H9 (cell line): ENCODE measurements at regions not wholly inside any gene's neighbourhood (a gene's known extent, or its start where the extent isn't known, plus 50 kb on each side); places are given as distances from the start of the nearest gene placed in this dataset.

ENCODE experiments used
- DNase-seq: peaks from one replicate; pipeline ENCODE4 v3.0.0-alpha.2; 2017
- H2AFZ ChIP-seq: one replicate; pipeline ENCODE4 v1.6.1; 2013; ENCODE audit warnings: mild to moderate bottlenecking, low read length, control low read depth, moderate library complexity
- H2AK5ac ChIP-seq: 2 replicates; pipeline ENCODE4 v1.6.1; 2013; ENCODE audit warnings: low read length, control low read depth, mixed read lengths; ENCODE audit not compliant: insufficient read length
- H2BK120ac ChIP-seq: one replicate; pipeline ENCODE4 v1.6.1; 2013; ENCODE audit warnings: low read depth, mild to moderate bottlenecking, low read length, control low read depth, inconsistent platforms; ENCODE audit not compliant: poor library complexity, severe bottlenecking
- H2BK12ac ChIP-seq: 2 replicates; pipeline ENCODE4 v1.6.1; 2013; ENCODE audit warnings: low read length, control low read depth, mixed read lengths, low read depth; ENCODE audit not compliant: insufficient read length
- H2BK15ac ChIP-seq: 2 replicates; pipeline ENCODE4 v1.6.1; 2013; ENCODE audit warnings: low read depth, low read length, control low read depth
- H2BK20ac ChIP-seq: one replicate; pipeline ENCODE4 v1.6.1; 2013; ENCODE audit warnings: low read depth, mild to moderate bottlenecking, low read length, control low read depth, inconsistent platforms; ENCODE audit not compliant: poor library complexity, severe bottlenecking
- H2BK5ac ChIP-seq: 2 replicates; pipeline ENCODE4 v1.6.1; 2013; ENCODE audit warnings: low read length, control low read depth, mixed read lengths; ENCODE audit not compliant: insufficient read length
- H3K14ac ChIP-seq: 2 replicates; pipeline ENCODE4 v1.6.1; 2013; ENCODE audit warnings: low read length, control low read depth; ENCODE audit not compliant: insufficient read depth
- H3K18ac ChIP-seq: 2 replicates; pipeline ENCODE4 v1.6.1; 2013; ENCODE audit warnings: low read depth, mild to moderate bottlenecking, mixed read lengths, low read length, control low read depth; ENCODE audit not compliant: insufficient read length
- H3K23ac ChIP-seq: 2 replicates; pipeline ENCODE4 v1.6.1; 2013; ENCODE audit warnings: low read length, control low read depth, mixed read lengths, low read depth; ENCODE audit not compliant: insufficient read length
- H3K23me2 ChIP-seq: 2 replicates; pipeline ENCODE4 v1.6.1; 2013; ENCODE audit warnings: low read depth, mild to moderate bottlenecking, mixed read lengths, low read length, control low read depth; ENCODE audit not compliant: insufficient read length, poor library complexity, severe bottlenecking
- H3K27ac ChIP-seq: 2 replicates; pipeline ENCODE4 v1.5.1; 2013; ENCODE audit warnings: low read length, control low read depth, mixed read lengths, low read depth; ENCODE audit not compliant: insufficient read length
- H3K27me3 ChIP-seq: 2 replicates; pipeline ENCODE4 v1.6.1; 2013; ENCODE audit warnings: low read length, control low read depth, inconsistent platforms; ENCODE audit not compliant: insufficient read depth
- H3K4ac ChIP-seq: 2 replicates; pipeline ENCODE4 v1.6.1; 2013; ENCODE audit warnings: low read depth, mild to moderate bottlenecking, control low read depth, inconsistent platforms, low read length, moderate library complexity
- H3K4me1 ChIP-seq: 2 replicates; pipeline ENCODE4 v1.6.1; 2013; ENCODE audit warnings: low read length, control low read depth, inconsistent platforms; ENCODE audit not compliant: insufficient read depth
- H3K4me2 ChIP-seq: 2 replicates; pipeline ENCODE4 v1.6.1; 2013; ENCODE audit warnings: low read length, control low read depth, mixed read lengths; ENCODE audit not compliant: insufficient read length, insufficient read depth
- H3K56ac ChIP-seq: 2 replicates; pipeline ENCODE4 v1.6.1; 2013; ENCODE audit warnings: low read depth, mild to moderate bottlenecking, mixed read lengths, low read length, control low read depth; ENCODE audit not compliant: insufficient read length
- H3K79me1 ChIP-seq: 2 replicates; pipeline ENCODE4 v1.6.1; 2013; ENCODE audit warnings: low read depth, mild to moderate bottlenecking, moderate library complexity, low read length, control low read depth, inconsistent platforms; ENCODE audit not compliant: insufficient read depth, poor library complexity, severe bottlenecking
- H3K79me2 ChIP-seq: 2 replicates; pipeline ENCODE4 v1.6.1; 2013; ENCODE audit warnings: low read length, control low read depth, inconsistent platforms; ENCODE audit not compliant: insufficient read depth
- H3K9ac ChIP-seq: 2 replicates; pipeline ENCODE4 v1.6.1; 2013; ENCODE audit warnings: low read length, control low read depth, mixed read lengths; ENCODE audit not compliant: insufficient read length; ENCODE audit errors: extremely low read depth
- H3K9me3 ChIP-seq: one replicate; pipeline ENCODE4 v1.6.1; 2013; ENCODE audit warnings: low read depth, low read length, inconsistent platforms; ENCODE audit not compliant: control insufficient read depth
- H3T11ph ChIP-seq: one replicate; pipeline ENCODE4 v1.6.1; 2013; ENCODE audit warnings: mild to moderate bottlenecking, low read length, control low read depth, inconsistent platforms
- H4K20me1 ChIP-seq: one replicate; pipeline ENCODE4 v1.6.1; 2013; ENCODE audit not compliant: control insufficient read depth, insufficient read length, insufficient read depth
- H4K5ac ChIP-seq: 2 replicates; pipeline ENCODE4 v1.6.1; 2013; ENCODE audit warnings: low read depth, mild to moderate bottlenecking, mixed read lengths, low read length, control low read depth; ENCODE audit not compliant: insufficient read length
- H4K8ac ChIP-seq: replicated peaks from 2 replicates; pipeline ENCODE4 v1.6.1; 2013; ENCODE audit warnings: low read length, control low read depth, mixed read lengths, low read depth; ENCODE audit not compliant: insufficient read length
- H4K91ac ChIP-seq: 2 replicates; pipeline ENCODE4 v1.6.1; 2013; ENCODE audit warnings: low read depth, mild to moderate bottlenecking, moderate library complexity, mixed read lengths, low read length, control low read depth; ENCODE audit not compliant: insufficient read length
- H3K27ac Mint-ChIP-seq, 3 experiments: 2 replicates in 2 of 3; 3 replicates in 1 of 3; pipeline ENCODE4 v1.8.0; 2020 to 2021; ENCODE audit warnings: mixed read lengths in 3 of 3, mild to moderate bottlenecking in 1 of 3, moderate library complexity in 1 of 3
- H3K27me3 Mint-ChIP-seq: 2 replicates; pipeline ENCODE4 v1.8.0; 2021; ENCODE audit warnings: low read depth, mild to moderate bottlenecking, moderate library complexity, mixed read lengths
- H3K36me3 Mint-ChIP-seq, 3 experiments: 2 replicates in 2 of 3; 3 replicates in 1 of 3; pipeline ENCODE4 v1.8.0; 2020 to 2021; ENCODE audit warnings: low read depth in 3 of 3, mixed read lengths in 3 of 3; ENCODE audit not compliant: insufficient read depth in 1 of 3
- H3K4me1 Mint-ChIP-seq, 2 experiments: 2 replicates each; pipeline ENCODE4 v1.8.0; 2020; ENCODE audit warnings: mixed read lengths in 2 of 2
- H3K4me3 Mint-ChIP-seq, 2 experiments: 2 replicates in 1 of 2; 3 replicates in 1 of 2; pipeline ENCODE4 v1.8.0; 2020 to 2021; ENCODE audit warnings: mild to moderate bottlenecking in 2 of 2, mixed read lengths in 2 of 2, moderate library complexity in 1 of 2
- H3K9me3 Mint-ChIP-seq, 2 experiments: 2 replicates in 1 of 2; 3 replicates in 1 of 2; pipeline ENCODE4 v1.8.0; 2020; ENCODE audit warnings: mild to moderate bottlenecking in 2 of 2, mixed read lengths in 2 of 2, moderate library complexity in 1 of 2
- CTCF ChIP-seq: fragments of 200-600 bp; sonication (generic); conservative IDR thresholded peaks from 3 replicates; pipeline ENCODE4 v1.8.0; 2021; ENCODE audit warnings: antibody characterized with exemption, mild to moderate bottlenecking
- WGBS: extraction: QIAGEN DNeasy Blood & Tissue Kit; methylation state at CpG from one replicate; pipeline ENCODE4 v1.1.7; 2013; ENCODE audit warnings: missing lambda C conversion rate, low lambda C conversion rate, mixed read lengths; ENCODE audit not compliant: insufficient read length; ENCODE audit errors: extremely low coverage; 5-methylcytosine and 5-hydroxymethylcytosine counted together

GRCh38 chr3:159798951-159799350, 189.7 kb upstream of the IL12A start:
- no CpG with 5 or more reads among the region's 2 CpGs for WGBS
- no peak for DNase-seq
- no peak overlapping the region for H3K9ac ChIP-seq

More at GRCh38 chr3:159798951-159799350, 189.7 kb upstream of the IL12A start:
- Histone ChIP-seq H2BK120ac (no peak overlapping the region), H2AK5ac (no peak overlapping the region), H2BK5ac (no peak overlapping the region), H4K20me1 (no peaks in the 10 kb centered on the region), H3K18ac (no peak overlapping the region), H3K4me1 (no peaks in the 10 kb centered on the region), H3K4ac (no peak overlapping the region), H3K9me3 (no peaks in the 10 kb centered on the region), H2AFZ (no peak overlapping the region), H3K79me1 (no peaks in the 10 kb centered on the region), H3K4me2 (no peak overlapping the region), H3K79me2 (no peaks in the 10 kb centered on the region), H2BK20ac (no peak overlapping the region), H3K23me2 (no peaks in the 10 kb centered on the region), H3T11ph (no peak overlapping the region), H2BK15ac (no peak overlapping the region), H4K8ac (no peak overlapping the region), H3K27ac (no peak overlapping the region), H3K56ac (no peak overlapping the region), H2BK12ac (no peak overlapping the region), H4K5ac (no peak overlapping the region), H3K14ac (no peak overlapping the region), H4K91ac (no peak overlapping the region), H3K27me3 (peaks cover 6% of the 10 kb centered on the region; the same call in 1 of the 2 replicates), H3K23ac (no peak overlapping the region)
- Mint-ChIP-seq H3K36me3 (no peaks in the 10 kb centered on the region), H3K9me3 (no peaks in the 10 kb centered on the region), H3K4me1 (peaks cover 2 to 9% of the 10 kb centered on the region in 2 experiments; a peak in 2 of 4 replicates), H3K4me3 (no peak overlapping the region), H3K27me3 (peaks cover 22% of the 10 kb centered on the region), H3K27ac (no peak overlapping the region)
- no peak for TF ChIP-seq CTCF
